Endothelial cell of umbilical vein (primary cell): ENCODE measurements at regions not wholly inside any gene's neighbourhood (a gene's known extent, or its start where the extent isn't known, plus 50 kb on each side); places are given as distances from the start of the nearest gene placed in this dataset.

ENCODE experiments used
- BruUV-seq: library from RNA; stranded (reverse); fragments of 400-500 nt; replicated peaks from 2 replicates; lab custom pipeline; 2021; lab: Mats Ljungman, UMichigan
- CTCF ChIA-PET: fragments of 300-600, 350-600 bp; sonication (Branson Sonifier 250); formaldehyde crosslinking; loops from one replicate; lab custom pipeline; 2021; ENCODE audit warnings: antibody characterized with exemption, inconsistent platforms; lab: Charles Lee
- POLR2A ChIA-PET: fragments of 300-600, 350-600 bp; sonication (Branson Sonifier 250); formaldehyde crosslinking; loops from one replicate; lab custom pipeline; 2021; ENCODE audit warnings: antibody characterized with exemption, inconsistent platforms; lab: Charles Lee
- DNase-seq: peaks from one replicate; pipeline ENCODE4 v3.0.0-alpha.2; 2011; ENCODE audit warnings: low read depth, low spot score
- FAIRE-seq: peaks from 2 replicates; lab custom pipeline; 2011; peaks lifted over from hg19 to GRCh38; lab: Jason Lieb, UNC
- H2AFZ ChIP-seq: 2 replicates; pipeline ENCODE4 v1.6.0; 2012; ENCODE audit warnings: low read depth, low read length, control low read depth, inconsistent platforms
- H3K27ac ChIP-seq: 2 replicates; pipeline ENCODE4 v1.5.1; 2011; ENCODE audit warnings: low read depth, mild to moderate bottlenecking, control low read depth, low read length, moderate library complexity; ENCODE audit not compliant: insufficient read depth
- H3K27me3 ChIP-seq, 2 experiments: 2 replicates each; pipeline versions ENCODE4 v1.6.0 to v1.6.1; 2011; ENCODE audit warnings: low read length in 2 of 2, mixed read lengths in 1 of 2; ENCODE audit not compliant: control insufficient read depth in 2 of 2, insufficient read depth in 2 of 2
- H3K36me3 ChIP-seq, 2 experiments: 2 replicates in 1 of 2; 3 replicates in 1 of 2; pipeline ENCODE4 v1.5.1; 2011; ENCODE audit warnings: low read length in 2 of 2, mild to moderate bottlenecking in 1 of 2, moderate library complexity in 1 of 2; ENCODE audit not compliant: control insufficient read depth in 2 of 2, insufficient read depth in 2 of 2; ENCODE audit errors: extremely low read depth in 1 of 2
- H3K4me1 ChIP-seq: 3 replicates; pipeline ENCODE4 v1.5.1; 2011; ENCODE audit warnings: mild to moderate bottlenecking, low read length; ENCODE audit not compliant: control insufficient read depth, insufficient read depth; ENCODE audit errors: extremely low read depth
- H3K4me2 ChIP-seq: 2 replicates; pipeline ENCODE4 v1.6.1; 2011; ENCODE audit warnings: low read length, control low read depth, mixed read lengths; ENCODE audit not compliant: insufficient read depth
- H3K4me3 ChIP-seq, 3 experiments: fragments of 200-600 bp in 1 of 3; sonication (generic), shearing (Covaris generic) in 1 of 3; replicated peaks in 1 of 3; 2 replicates each; pipeline ENCODE4 v1.5.1; 2011 to 2016; ENCODE audit warnings: control low read depth in 3 of 3, low read length in 3 of 3, mild to moderate bottlenecking in 2 of 3, inconsistent platforms in 1 of 3, low read depth in 1 of 3, moderate library complexity in 1 of 3; ENCODE audit not compliant: insufficient read depth in 1 of 3
- H3K79me2 ChIP-seq: 2 replicates; pipeline ENCODE4 v1.6.0; 2012; ENCODE audit warnings: low read length, inconsistent platforms; ENCODE audit not compliant: control insufficient read depth, insufficient read depth
- H3K9ac ChIP-seq: replicated peaks from 2 replicates; pipeline ENCODE3; 2011; ENCODE audit warnings: low read length, control low read depth; ENCODE audit not compliant: insufficient read depth; ENCODE audit errors: extremely low read depth
- H3K9me1 ChIP-seq: replicated peaks from 3 replicates; pipeline ENCODE4 v1.6.0; 2011; ENCODE audit warnings: mild to moderate bottlenecking, low read length; ENCODE audit not compliant: control insufficient read depth, insufficient read depth; ENCODE audit errors: extremely low read depth
- H3K9me3 ChIP-seq: replicated peaks from 2 replicates; pipeline ENCODE4 v1.5.1; 2012; ENCODE audit warnings: low read length, inconsistent platforms; ENCODE audit not compliant: control insufficient read depth, insufficient read depth
- H4K20me1 ChIP-seq: replicated peaks from 2 replicates; pipeline ENCODE3; 2011; ENCODE audit warnings: mild to moderate bottlenecking, low read length; ENCODE audit not compliant: control insufficient read depth, insufficient read depth; ENCODE audit errors: extremely low read depth
- CTCF ChIP-seq, 2 donors: IDR thresholded peaks; 1 replicate in 1 of 2; 2 replicates in 1 of 2; pipeline ENCODE4 v1.5.1; 2011; ENCODE audit warnings: low read length in 2 of 2, mild to moderate bottlenecking in 2 of 2, moderate library complexity in 2 of 2, control low read depth in 1 of 2, inconsistent platforms in 1 of 2, low read depth in 1 of 2; ENCODE audit not compliant: insufficient read depth in 1 of 2; ENCODE audit errors: extremely low read depth in 1 of 2
- EZH2 ChIP-seq: IDR thresholded peaks from 2 replicates; pipeline ENCODE4 v1.6.1; 2012; ENCODE audit warnings: borderline replicate concordance, low read depth, mild to moderate bottlenecking, moderate library complexity, low read length, inconsistent platforms; ENCODE audit not compliant: severe bottlenecking
- FOS ChIP-seq: IDR thresholded peaks from 2 replicates; pipeline ENCODE4 v1.6.1; 2011; ENCODE audit warnings: mild to moderate bottlenecking, low read length, moderate library complexity, borderline replicate concordance; ENCODE audit not compliant: insufficient read depth
- GATA2 ChIP-seq: IDR thresholded peaks from 2 replicates; pipeline ENCODE4 v1.7.0; 2011; ENCODE audit warnings: low read depth, mild to moderate bottlenecking, moderate library complexity, mixed read lengths, low read length; ENCODE audit not compliant: insufficient read length, insufficient read depth
- JUN ChIP-seq: IDR thresholded peaks from 2 replicates; pipeline ENCODE4 v1.6.1; 2011; ENCODE audit warnings: borderline replicate concordance, low read depth; ENCODE audit not compliant: insufficient read length, insufficient read depth
- MAX ChIP-seq: IDR thresholded peaks from 2 replicates; pipeline ENCODE4 v1.6.1; 2011; ENCODE audit not compliant: insufficient read depth, insufficient read length
- MYC ChIP-seq: IDR thresholded peaks from one replicate; pipeline ENCODE4 v1.6.1; 2011; ENCODE audit warnings: mild to moderate bottlenecking, low read depth, low read length
- POLR2A ChIP-seq: IDR thresholded peaks from 2 replicates; pipeline ENCODE4 v1.6.1; 2012; ENCODE audit warnings: low read depth, mild to moderate bottlenecking, control low read depth, low read length
- POLR2AphosphoS5 ChIP-seq: IDR thresholded peaks from 2 replicates; pipeline ENCODE4 v1.6.1; 2012; ENCODE audit warnings: low read depth, mild to moderate bottlenecking, control low read depth, low read length, moderate library complexity; ENCODE audit not compliant: insufficient read depth
- dilution Hi-C: fragments of 300-500 bp; cut with MboI; formaldehyde crosslinking; loops from one replicate; pipeline ENCODE4 v1.15.0; 2019; ENCODE audit warnings: low sequenced_read_pairs; ENCODE audit not compliant: extremely low pct_ligation_motif_present
- intact Hi-C: fragments of 100-400 bp; cut with micrococcal nuclease; formaldehyde crosslinking; loops from one replicate; pipeline ENCODE4 v1.10.0; 2022

DNA sequence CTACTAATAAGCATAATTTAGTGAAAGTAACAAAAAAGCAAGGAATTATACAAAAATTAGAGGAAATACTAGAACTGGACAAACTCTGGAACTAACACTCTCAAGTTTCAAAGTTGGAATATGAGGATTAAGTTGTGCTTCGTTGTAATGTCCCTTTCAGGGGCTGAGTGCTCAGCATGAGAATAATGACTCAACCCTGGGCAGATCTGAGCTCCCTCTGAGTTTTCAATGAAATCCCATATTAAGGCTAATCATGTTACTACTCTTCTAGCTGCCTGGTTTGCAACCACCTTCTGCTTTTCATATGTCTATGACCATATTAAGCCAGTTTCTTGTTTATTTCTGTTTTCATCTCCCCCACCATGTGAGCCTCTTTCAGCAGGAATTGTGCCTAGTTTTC lies 274.9 kb upstream of the LRRTM4 start:
- intact Hi-C loops: no loop called here
- BruUV-seq: no TSS peak
- no peaks in the 10 kb centered on the region for H3K27me3 ChIP-seq
- no peaks in the 10 kb centered on the region for H3K79me2 ChIP-seq
- TF ChIP-seq CTCF (IDR thresholded peaks at IDR 0.05; ENCODE audit: extremely low read depth in 1 of 2, insufficient read depth in 1 of 2, low read depth in 1 of 2, low read length in 2 of 2) (no peak), MYC (no peak), JUN (no peak), POLR2AphosphoS5 (no peak), POLR2A (no peak), GATA2 (no peak), FOS (no peak), MAX (no peak), EZH2 (no peak)
- no peak overlapping the region for H3K9ac ChIP-seq
- no peaks in the 10 kb centered on the region for H3K9me3 ChIP-seq
- ChIA-PET POLR2A (no interaction called here), CTCF (no interaction called here)
- no peak overlapping the region for H3K27ac ChIP-seq
- FAIRE-seq (no peak), DNase-seq (no peak)
- H3K4me1 ChIP-seq: no peaks in the 10 kb centered on the region
- no peaks in the 10 kb centered on the region for H3K36me3 ChIP-seq
- no peak overlapping the region for H3K4me3 ChIP-seq
- no peak overlapping the region for H2AFZ ChIP-seq
- H3K4me2 ChIP-seq: no peak overlapping the region
- no peaks in the 10 kb centered on the region for H4K20me1 ChIP-seq
- dilution Hi-C loops: no loop called here
- H3K9me1 ChIP-seq: no peaks in the 10 kb centered on the region
